ENCODE measurements at regions not wholly inside any gene's neighbourhood (a gene's known extent, or its start where the extent isn't known, plus 50 kb on each side); places are given as distances from the start of the nearest gene placed in this dataset.

- no peak for TF ChIP-seq POLR2AphosphoS5 (IDR thresholded peaks at IDR 0.05)
- TF ChIP-seq, protein P1, sequence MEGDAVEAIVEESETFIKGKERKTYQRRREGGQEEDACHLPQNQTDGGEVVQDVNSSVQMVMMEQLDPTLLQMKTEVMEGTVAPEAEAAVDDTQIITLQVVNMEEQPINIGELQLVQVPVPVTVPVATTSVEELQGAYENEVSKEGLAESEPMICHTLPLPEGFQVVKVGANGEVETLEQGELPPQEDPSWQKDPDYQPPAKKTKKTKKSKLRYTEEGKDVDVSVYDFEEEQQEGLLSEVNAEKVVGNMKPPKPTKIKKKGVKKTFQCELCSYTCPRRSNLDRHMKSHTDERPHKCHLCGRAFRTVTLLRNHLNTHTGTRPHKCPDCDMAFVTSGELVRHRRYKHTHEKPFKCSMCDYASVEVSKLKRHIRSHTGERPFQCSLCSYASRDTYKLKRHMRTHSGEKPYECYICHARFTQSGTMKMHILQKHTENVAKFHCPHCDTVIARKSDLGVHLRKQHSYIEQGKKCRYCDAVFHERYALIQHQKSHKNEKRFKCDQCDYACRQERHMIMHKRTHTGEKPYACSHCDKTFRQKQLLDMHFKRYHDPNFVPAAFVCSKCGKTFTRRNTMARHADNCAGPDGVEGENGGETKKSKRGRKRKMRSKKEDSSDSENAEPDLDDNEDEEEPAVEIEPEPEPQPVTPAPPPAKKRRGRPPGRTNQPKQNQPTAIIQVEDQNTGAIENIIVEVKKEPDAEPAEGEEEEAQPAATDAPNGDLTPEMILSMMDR (IDR thresholded peaks at IDR 0.05 in 8 of 11, conservative IDR thresholded peaks at IDR 0.05 in 3 of 11) = no peak
- no peak for TF ChIP-seq POLR2A (IDR thresholded peaks at IDR 0.05)
Observed at GRCh38 chrX:38899650-38900049, 98.4 kb downstream of the MID1IP1 start.

Data from spleen (tissue), 7 donors.